CD4-positive, CD25-positive, alpha-beta regulatory T cell (primary cell): ENCODE measurements at regions not wholly inside any gene's neighbourhood (a gene's known extent, or its start where the extent isn't known, plus 50 kb on each side); places are given as distances from the start of the nearest gene placed in this dataset.

ENCODE experiments used
- ATAC-seq, 2 donors: fragments of 150-1000 bp; cut with Tn5 transposase; one replicate each; pipeline ENCODE4 v1.10.0; 2021; ENCODE audit warnings: low read depth in 2 of 2, moderate number of reproducible peaks in 2 of 2, moderate library complexity in 1 of 2
- DNase-seq, 3 donors: peaks; one replicate each; pipeline versions ENCODE4 v3.0.0 to v3.0.0-alpha.2; 2012 to 2022; ENCODE audit warnings: mixed read lengths in 1 of 3
- H3K27ac ChIP-seq: one replicate; pipeline ENCODE4 v1.7.0; 2013; ENCODE audit warnings: mild to moderate bottlenecking, low read length; ENCODE audit not compliant: insufficient read depth, poor library complexity, severe bottlenecking
- H3K27me3 ChIP-seq: one replicate; pipeline ENCODE4 v1.7.0; 2013; ENCODE audit warnings: low read length; ENCODE audit not compliant: control insufficient read depth, insufficient read depth
- H3K36me3 ChIP-seq: one replicate; pipeline ENCODE4 v1.7.0; 2013; ENCODE audit warnings: mild to moderate bottlenecking, low read length, moderate library complexity; ENCODE audit not compliant: control insufficient read depth, insufficient read depth
- H3K4me1 ChIP-seq: 2 replicates; pipeline ENCODE4 v1.7.0; 2013; ENCODE audit warnings: mild to moderate bottlenecking, low read length; ENCODE audit not compliant: insufficient read depth, control insufficient read depth, poor library complexity, severe bottlenecking
- H3K4me3 ChIP-seq: one replicate; pipeline ENCODE4 v1.7.0; 2013; ENCODE audit warnings: low read depth, mild to moderate bottlenecking, low read length, moderate library complexity
- H3K9me3 ChIP-seq, 2 experiments: 1 replicate in 1 of 2; 2 replicates in 1 of 2; pipeline ENCODE4 v1.7.0; 2013; ENCODE audit warnings: low read length in 2 of 2, mild to moderate bottlenecking in 1 of 2, moderate library complexity in 1 of 2; ENCODE audit not compliant: control insufficient read depth in 2 of 2
- H3K27ac Mint-ChIP-seq, 3 donors: one replicate each; pipeline ENCODE4 v1.8.0; 2020 to 2022; ENCODE audit warnings: mild to moderate bottlenecking in 3 of 3, mixed read lengths in 3 of 3, moderate library complexity in 2 of 3
- H3K27me3 Mint-ChIP-seq: one replicate; pipeline ENCODE4 v1.8.0; 2022; ENCODE audit warnings: mild to moderate bottlenecking, mixed read lengths
- H3K36me3 Mint-ChIP-seq: one replicate; pipeline ENCODE4 v1.8.0; 2020; ENCODE audit warnings: mixed read lengths
- H3K4me1 Mint-ChIP-seq, 4 donors: one replicate each; pipeline ENCODE4 v1.8.0; 2020 to 2022; ENCODE audit warnings: mixed read lengths in 4 of 4, mild to moderate bottlenecking in 1 of 4
- H3K4me3 Mint-ChIP-seq, 4 donors: one replicate each; pipeline ENCODE4 v1.8.0; 2020 to 2022; ENCODE audit warnings: mild to moderate bottlenecking in 4 of 4, mixed read lengths in 4 of 4, moderate library complexity in 3 of 4
- H3K9me3 Mint-ChIP-seq, 7 donors: one replicate each; pipeline ENCODE4 v1.8.0; 2020 to 2022; ENCODE audit warnings: mixed read lengths in 7 of 7, mild to moderate bottlenecking in 3 of 7, moderate library complexity in 2 of 7

GRCh38 chr4:138666366-138666765, 349.2 kb upstream of the NOCT start:
- no peak overlapping the region for H3K4me3 ChIP-seq

GRCh38 chr4:138665851-138666250, 349.7 kb upstream of the NOCT start:
- ATAC-seq: no peak
- no peaks in the 10 kb centered on the region for H3K4me1 Mint-ChIP-seq
- no peak overlapping the region for H3K27ac ChIP-seq
- H3K36me3 Mint-ChIP-seq: no peaks in the 10 kb centered on the region
- no peak overlapping the region for H3K4me3 ChIP-seq
- no peak overlapping the region for H3K4me3 Mint-ChIP-seq
- H3K27ac Mint-ChIP-seq: no peak overlapping the region
- no peaks in the 10 kb centered on the region for H3K27me3 ChIP-seq
- H3K4me1 ChIP-seq: no peaks in the 10 kb centered on the region
- no peaks in the 10 kb centered on the region for H3K27me3 Mint-ChIP-seq
- H3K9me3 Mint-ChIP-seq: no peaks in the 10 kb centered on the region
- DNase-seq: no peak
- H3K36me3 ChIP-seq: no peaks in the 10 kb centered on the region
- H3K9me3 ChIP-seq: no peaks in the 10 kb centered on the region

More at GRCh38 chr4:138666366-138666765, 349.2 kb upstream of the NOCT start:
- Mint-ChIP-seq H3K36me3 (no peaks in the 10 kb centered on the region), H3K27ac (peak overlapping the region in 1 of 3 donors; percentile 45), H3K4me3 (no peak overlapping the region), H3K4me1 (no peaks in the 10 kb centered on the region), H3K27me3 (no peaks in the 10 kb centered on the region), H3K9me3 (no peaks in the 10 kb centered on the region)
- no peaks in the 10 kb centered on the region for H3K4me1 ChIP-seq
- no peaks in the 10 kb centered on the region for H3K9me3 ChIP-seq
- H3K36me3 ChIP-seq: no peaks in the 10 kb centered on the region
- ATAC-seq: peak in 1 of 2 donors; percentile 27
- no peak for DNase-seq
- no peaks in the 10 kb centered on the region for H3K27me3 ChIP-seq
- H3K27ac ChIP-seq: no peak overlapping the region

- ATAC-seq (no peak), DNase-seq (no peak)
- Mint-ChIP-seq H3K36me3 (no peaks in the 10 kb centered on the region), H3K4me1 (no peaks in the 10 kb centered on the region), H3K4me3 (no peak overlapping the region), H3K27me3 (no peaks in the 10 kb centered on the region), H3K9me3 (peaks cover 0 to 1% (median 0%) of the 10 kb centered on the region in 7 donors), H3K27ac (no peak overlapping the region)
- Histone ChIP-seq H3K4me3 (no peak overlapping the region), H3K4me1 (no peaks in the 10 kb centered on the region), H3K36me3 (no peaks in the 10 kb centered on the region), H3K27me3 (no peaks in the 10 kb centered on the region), H3K9me3 (no peaks in the 10 kb centered on the region), H3K27ac (no peak overlapping the region)
These were observed 351.7 kb upstream of the NOCT start for GRCh38 chr4:138663883-138664282.

GRCh38 chr4:138659812-138660316, 355.7 kb upstream of the NOCT start:
- Histone ChIP-seq H3K27ac (no peak overlapping the region), H3K4me1 (no peaks in the 10 kb centered on the region), H3K36me3 (no peaks in the 10 kb centered on the region), H3K9me3 (no peaks in the 10 kb centered on the region), H3K27me3 (no peaks in the 10 kb centered on the region), H3K4me3 (no peak overlapping the region)
- Mint-ChIP-seq H3K9me3 (peaks cover 0 to 3% (median 0%) of the 10 kb centered on the region in 7 donors), H3K4me1 (no peaks in the 10 kb centered on the region), H3K27ac (no peak overlapping the region), H3K4me3 (no peak overlapping the region), H3K36me3 (no peaks in the 10 kb centered on the region), H3K27me3 (no peaks in the 10 kb centered on the region)
- no peak for ATAC-seq
- DNase-seq: no peak

GRCh38 chr4:138659037-138659811, 356.4 kb upstream of the NOCT start:
- Histone ChIP-seq H3K4me1 (no peaks in the 10 kb centered on the region), H3K27ac (no peak overlapping the region), H3K9me3 (no peaks in the 10 kb centered on the region), H3K27me3 (no peaks in the 10 kb centered on the region), H3K36me3 (no peaks in the 10 kb centered on the region), H3K4me3 (no peak overlapping the region)
- Mint-ChIP-seq H3K9me3 (peaks cover 0 to 3% (median 0%) of the 10 kb centered on the region in 7 donors), H3K27ac (no peak overlapping the region), H3K36me3 (no peaks in the 10 kb centered on the region), H3K27me3 (no peaks in the 10 kb centered on the region), H3K4me1 (no peaks in the 10 kb centered on the region), H3K4me3 (no peak overlapping the region)
- ATAC-seq (no peak), DNase-seq (no peak)

- Mint-ChIP-seq H3K27me3 (no peaks in the 10 kb centered on the region), H3K36me3 (no peaks in the 10 kb centered on the region), H3K4me3 (no peak overlapping the region), H3K27ac (no peak overlapping the region), H3K9me3 (peaks cover 0 to 3% (median 0%) of the 10 kb centered on the region in 7 donors), H3K4me1 (no peaks in the 10 kb centered on the region)
- Histone ChIP-seq H3K9me3 (no peaks in the 10 kb centered on the region), H3K27me3 (no peaks in the 10 kb centered on the region), H3K4me1 (no peaks in the 10 kb centered on the region), H3K4me3 (no peak overlapping the region), H3K27ac (no peak overlapping the region), H3K36me3 (no peaks in the 10 kb centered on the region)
- ATAC-seq (no peak), DNase-seq (no peak)
These were observed 357.1 kb upstream of the NOCT start for GRCh38 chr4:138658518-138658917.

- H3K9me3 Mint-ChIP-seq: peaks cover 0 to 3% (median 0%) of the 10 kb centered on the region in 7 donors
- no peak overlapping the region for H3K4me3 ChIP-seq
- no peak for ATAC-seq
These were observed 358.6 kb upstream of the NOCT start for GRCh38 chr4:138656990-138657389.

GRCh38 chr4:138655985-138656384, 359.6 kb upstream of the NOCT start:
- no peaks in the 10 kb centered on the region for H3K4me1 Mint-ChIP-seq
- no peak for ATAC-seq
- Histone ChIP-seq H3K4me1 (no peaks in the 10 kb centered on the region), H3K36me3 (no peaks in the 10 kb centered on the region), H3K27me3 (no peaks in the 10 kb centered on the region), H3K9me3 (no peaks in the 10 kb centered on the region), H3K4me3 (no peak overlapping the region), H3K27ac (no peak overlapping the region)
- DNase-seq: no peak
- H3K27me3 Mint-ChIP-seq: no peaks in the 10 kb centered on the region
- peaks cover 0 to 3% (median 0%) of the 10 kb centered on the region in 7 donors for H3K9me3 Mint-ChIP-seq
- no peak overlapping the region for H3K27ac Mint-ChIP-seq
- no peaks in the 10 kb centered on the region for H3K36me3 Mint-ChIP-seq
- H3K4me3 Mint-ChIP-seq: no peak overlapping the region

More at GRCh38 chr4:138656990-138657389, 358.6 kb upstream of the NOCT start:
- Histone ChIP-seq H3K27ac (no peak overlapping the region), H3K27me3 (no peaks in the 10 kb centered on the region), H3K9me3 (no peaks in the 10 kb centered on the region), H3K4me1 (no peaks in the 10 kb centered on the region), H3K36me3 (no peaks in the 10 kb centered on the region)
- Mint-ChIP-seq H3K27me3 (no peaks in the 10 kb centered on the region), H3K4me3 (no peak overlapping the region), H3K27ac (no peak overlapping the region), H3K36me3 (no peaks in the 10 kb centered on the region), H3K4me1 (no peaks in the 10 kb centered on the region)
- DNase-seq: no peak
